Panc1 (cell line): ENCODE measurements at regions not wholly inside any gene's neighbourhood (a gene's known extent, or its start where the extent isn't known, plus 50 kb on each side); places are given as distances from the start of the nearest gene placed in this dataset.

Experiments
- ATAC-seq: fragments of 200-7000 bp; cut with Tn5 transposase; 2 replicates; pipeline ENCODE4 v1.9.1; 2020; ENCODE audit warnings: mild to moderate bottlenecking, moderate library complexity
- BruUV-seq: library from RNA; stranded (reverse); fragments of 400-500 nt; replicated peaks from 2 replicates; lab custom pipeline; 2021; lab: Mats Ljungman, UMichigan
- CTCF ChIA-PET: fragments of 300-600 bp; sonication (Branson Sonifier 250); formaldehyde crosslinking; loops from one replicate; lab custom pipeline; 2022; ENCODE audit warnings: antibody characterized with exemption; lab: Charles Lee
- POLR2A ChIA-PET: fragments of 300-600 bp; sonication (Branson Sonifier 250); formaldehyde crosslinking; loops from one replicate; lab custom pipeline; 2022; ENCODE audit warnings: antibody characterized with exemption; lab: Charles Lee
- DNase-seq: peaks from one replicate; pipeline ENCODE4 v3.0.0-alpha.2; 2010; ENCODE audit warnings: low read depth, low spot score
- H3K27ac ChIP-seq: 2 replicates; pipeline ENCODE4 v1.5.1; 2011; ENCODE audit warnings: mild to moderate bottlenecking, low read length, inconsistent platforms
- H3K27me3 ChIP-seq: fragments of 200-500 bp; sonication (Bioruptor generic); 2 replicates; pipeline ENCODE4 v1.6.0; 2014; ENCODE audit warnings: low read length, inconsistent platforms; ENCODE audit not compliant: control insufficient read depth, insufficient read depth
- H3K36me3 ChIP-seq: fragments of 200-500 bp; sonication (Bioruptor generic); 2 replicates; pipeline ENCODE4 v1.5.1; 2014; ENCODE audit warnings: inconsistent platforms, mild to moderate bottlenecking, low read length, moderate library complexity; ENCODE audit not compliant: control insufficient read depth, insufficient read depth
- H3K4me1 ChIP-seq: 2 replicates; pipeline ENCODE4 v1.5.1; 2011; ENCODE audit warnings: inconsistent platforms, mild to moderate bottlenecking, low read length, moderate library complexity; ENCODE audit not compliant: control insufficient read depth, insufficient read depth
- H3K4me3 ChIP-seq, 2 experiments: 2 replicates each; pipeline ENCODE4 v1.5.1; 2011 to 2012; ENCODE audit warnings: low read depth in 2 of 2, low read length in 2 of 2, mild to moderate bottlenecking in 2 of 2, inconsistent platforms in 1 of 2, moderate library complexity in 1 of 2
- H3K9me3 ChIP-seq: fragments of 200-500 bp; sonication (Bioruptor generic); 2 replicates; pipeline ENCODE4 v1.5.1; 2014; ENCODE audit warnings: low read depth, mild to moderate bottlenecking, inconsistent platforms, low read length, moderate library complexity; ENCODE audit not compliant: control insufficient read depth, insufficient read depth
- POLR2AphosphoS5 ChIP-seq: IDR thresholded peaks from 2 replicates; pipeline ENCODE4 v1.6.1; 2012; ENCODE audit warnings: mild to moderate bottlenecking, low read depth, low read length, moderate library complexity
- REST ChIP-seq, 2 experiments: IDR thresholded peaks; 2 replicates each; pipeline ENCODE4 v1.6.1; 2011 to 2012; ENCODE audit warnings: low read depth in 2 of 2, control low read depth in 1 of 2, low read length in 1 of 2, mild to moderate bottlenecking in 1 of 2, moderate library complexity in 1 of 2; ENCODE audit not compliant: insufficient read depth in 1 of 2
- SIN3A ChIP-seq: IDR thresholded peaks from 2 replicates; pipeline ENCODE4 v1.6.1; 2012; ENCODE audit warnings: low read depth, mild to moderate bottlenecking, low read length, moderate library complexity, borderline replicate concordance; ENCODE audit not compliant: insufficient read depth
- TCF7L2 ChIP-seq: IDR thresholded peaks from 2 replicates; pipeline ENCODE4 v1.6.1; 2011; ENCODE audit warnings: mild to moderate bottlenecking, low read depth, low read length, inconsistent platforms
- in situ Hi-C: cut with HindIII; loops from 2 replicates; pipeline ENCODE4 v1.10.0; 2016; ENCODE audit warnings: low sequenced_read_pairs, low pct_unique_long_range_greater_than_20kb
- intact Hi-C: fragments of 100-400 bp; cut with micrococcal nuclease; formaldehyde crosslinking; loops from one replicate; pipeline ENCODE4 v1.10.0; 2022; ENCODE audit not compliant: unreplicated experiment
- TF ChIP-seq, protein P1 (sequence below): fragments of 450-650 bp; IDR thresholded peaks from 2 replicates; pipeline ENCODE4 v1.5.1; 2017; ENCODE audit warnings: mild to moderate bottlenecking

DNA sequence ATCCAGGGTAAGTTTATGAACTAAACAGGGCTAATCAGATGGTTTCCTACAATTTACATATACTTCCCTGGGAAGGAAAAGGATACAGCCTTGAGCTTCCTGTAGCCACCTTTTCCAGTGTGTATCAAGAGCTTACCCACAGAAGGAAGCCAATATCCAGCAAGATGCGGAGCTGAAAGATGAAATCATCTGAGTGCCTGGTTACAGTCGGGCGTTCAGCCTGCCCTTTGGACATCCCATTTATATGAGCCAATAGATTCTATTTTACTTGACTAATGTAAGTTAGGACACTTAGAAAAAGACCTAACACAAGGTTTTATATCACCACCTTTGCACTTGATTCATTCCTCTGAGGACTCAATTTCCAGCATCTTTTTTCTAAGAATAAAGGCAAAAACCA lies 108.2 kb downstream of the UCHL5 start:
- POLR2A ChIA-PET = no interaction called here

GRCh38 chr1:192951691-192952460 lies 107.3 kb downstream of the UCHL5 start:
- no peak overlapping the region for H3K4me3 ChIP-seq
- ATAC-seq (no peak), DNase-seq (peak; percentile 35)
- no peaks in the 10 kb centered on the region for H3K27me3 ChIP-seq
- H3K36me3 ChIP-seq = no peaks in the 10 kb centered on the region
- TF ChIP-seq SIN3A (no peak), REST (IDR thresholded peaks at IDR 0.05; ENCODE audit: insufficient read depth in 1 of 2, low read depth in 2 of 2, low read length in 1 of 2) (no peak), POLR2AphosphoS5 (no peak), TCF7L2 (no peak)
- TF ChIP-seq, protein P1, sequence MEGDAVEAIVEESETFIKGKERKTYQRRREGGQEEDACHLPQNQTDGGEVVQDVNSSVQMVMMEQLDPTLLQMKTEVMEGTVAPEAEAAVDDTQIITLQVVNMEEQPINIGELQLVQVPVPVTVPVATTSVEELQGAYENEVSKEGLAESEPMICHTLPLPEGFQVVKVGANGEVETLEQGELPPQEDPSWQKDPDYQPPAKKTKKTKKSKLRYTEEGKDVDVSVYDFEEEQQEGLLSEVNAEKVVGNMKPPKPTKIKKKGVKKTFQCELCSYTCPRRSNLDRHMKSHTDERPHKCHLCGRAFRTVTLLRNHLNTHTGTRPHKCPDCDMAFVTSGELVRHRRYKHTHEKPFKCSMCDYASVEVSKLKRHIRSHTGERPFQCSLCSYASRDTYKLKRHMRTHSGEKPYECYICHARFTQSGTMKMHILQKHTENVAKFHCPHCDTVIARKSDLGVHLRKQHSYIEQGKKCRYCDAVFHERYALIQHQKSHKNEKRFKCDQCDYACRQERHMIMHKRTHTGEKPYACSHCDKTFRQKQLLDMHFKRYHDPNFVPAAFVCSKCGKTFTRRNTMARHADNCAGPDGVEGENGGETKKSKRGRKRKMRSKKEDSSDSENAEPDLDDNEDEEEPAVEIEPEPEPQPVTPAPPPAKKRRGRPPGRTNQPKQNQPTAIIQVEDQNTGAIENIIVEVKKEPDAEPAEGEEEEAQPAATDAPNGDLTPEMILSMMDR = no peak
- ChIA-PET CTCF (no interaction called here), POLR2A (no interaction called here)
- in situ Hi-C loops (no loop called here), intact Hi-C loops (no loop called here)
- H3K27ac ChIP-seq = no peak overlapping the region
- no peaks in the 10 kb centered on the region for H3K9me3 ChIP-seq
- no peaks in the 10 kb centered on the region; the same call in 1 of the 2 replicates for H3K4me1 ChIP-seq
- no TSS peak for BruUV-seq

More for the DNA sequence above, 108.2 kb downstream of the UCHL5 start:
- no peaks in the 10 kb centered on the region for H3K36me3 ChIP-seq
- H3K9me3 ChIP-seq = no peaks in the 10 kb centered on the region
- TF ChIP-seq, protein P1 = no peak
- TF ChIP-seq SIN3A = no peak
- no peak for TF ChIP-seq REST (IDR thresholded peaks at IDR 0.05; ENCODE audit: insufficient read depth in 1 of 2, low read depth in 2 of 2, low read length in 1 of 2)
- TF ChIP-seq TCF7L2 = no peak
- TF ChIP-seq POLR2AphosphoS5 = no peak
- DNase-seq = no peak
- H3K27ac ChIP-seq = no peak overlapping the region
- in situ Hi-C loops (no loop called here), intact Hi-C loops (no loop called here)
- ATAC-seq = no peak
- no TSS peak for BruUV-seq
- H3K27me3 ChIP-seq = no peaks in the 10 kb centered on the region
- no peaks in the 10 kb centered on the region; the same call in 1 of the 2 replicates for H3K4me1 ChIP-seq
- no peak overlapping the region for H3K4me3 ChIP-seq
- CTCF ChIA-PET = no interaction called here
